HepG2 (cell line): ENCODE measurements at regions not wholly inside any gene's neighbourhood (a gene's known extent, or its start where the extent isn't known, plus 50 kb on each side); places are given as distances from the start of the nearest gene placed in this dataset.

Source experiments
- ARID3A ChIP-seq: IDR thresholded peaks from 2 replicates; pipeline ENCODE4 v1.6.1; 2012; ENCODE audit warnings: low read depth, low read length, improper control_type of control experiment
- EHMT2 ChIP-seq: fragments of 200-600 bp; sonication (generic); IDR thresholded peaks from 2 replicates; pipeline ENCODE4 v1.7.0; 2017; ENCODE audit warnings: antibody characterized with exemption, low read depth, low read length, borderline replicate concordance
- EP300 ChIP-seq, 3 experiments: sonication (generic) in 1 of 3; formaldehyde crosslinking in 1 of 3; IDR thresholded peaks; 2 replicates each; pipeline versions ENCODE4 v1.5.1 to v1.6.1; 2011 to 2020; ENCODE audit warnings: low read depth in 2 of 3, low read length in 2 of 3, borderline replicate concordance in 1 of 3, improper control_type of control experiment in 1 of 3, mild to moderate bottlenecking in 1 of 3, missing genetic modification reagents in 1 of 3, moderate library complexity in 1 of 3
- ETV6 ChIP-seq: sonication (generic); formaldehyde crosslinking; conservative IDR thresholded peaks from 2 replicates; pipeline ENCODE4 v1.4.0; 2020; ENCODE audit warnings: missing genetic modification reagents
- FOXO1 ChIP-seq: sonication (generic); formaldehyde crosslinking; IDR thresholded peaks from 2 replicates; pipeline ENCODE4 v1.4.0; 2020; ENCODE audit warnings: missing genetic modification reagents
- HDAC2 ChIP-seq: sonication (generic); formaldehyde crosslinking; IDR thresholded peaks from 2 replicates; pipeline ENCODE4 v1.4.0; 2020; ENCODE audit warnings: missing genetic modification reagents
- HNRNPLL ChIP-seq: fragments of 200-400 bp; formaldehyde crosslinking; IDR thresholded peaks from 2 replicates; pipeline ENCODE4 v1.6.1; 2017; ENCODE audit warnings: mild to moderate bottlenecking, low read depth, low read length; ENCODE audit not compliant: poor library complexity, severe bottlenecking
- JUND ChIP-seq: sonication (generic); formaldehyde crosslinking; IDR thresholded peaks from 2 replicates; pipeline ENCODE4 v1.8.0; 2022; ENCODE audit warnings: mild to moderate bottlenecking, missing genetic modification reagents
- KAT8 ChIP-seq: IDR thresholded peaks from 2 replicates; pipeline ENCODE4 v1.6.1; 2016; ENCODE audit warnings: missing genetic modification reagents, missing compliant biosample characterization
- SNAI1 ChIP-seq: sonication (generic); formaldehyde crosslinking; IDR thresholded peaks from 2 replicates; pipeline ENCODE4 v1.5.0; 2020; ENCODE audit warnings: mild to moderate bottlenecking, missing genetic modification reagents, borderline replicate concordance
- SOX5 ChIP-seq: IDR thresholded peaks from 2 replicates; pipeline ENCODE4 v1.6.1; 2016; ENCODE audit warnings: borderline replicate concordance
- TBX2 ChIP-seq: sonication (generic); formaldehyde crosslinking; IDR thresholded peaks from 2 replicates; pipeline ENCODE4 v1.5.0; 2020; ENCODE audit warnings: missing genetic modification reagents, mild to moderate bottlenecking, borderline replicate concordance
- WIZ ChIP-seq: sonication (generic); formaldehyde crosslinking; IDR thresholded peaks from 2 replicates; pipeline ENCODE4 v1.5.1; 2020; ENCODE audit warnings: mild to moderate bottlenecking, missing genetic modification reagents
- ZKSCAN8 ChIP-seq: IDR thresholded peaks from 2 replicates; pipeline ENCODE4 v1.6.1; 2016; ENCODE audit warnings: borderline replicate concordance, missing genetic modification reagents, missing compliant biosample characterization
- ZNF205 ChIP-seq: IDR thresholded peaks from 2 replicates; pipeline ENCODE4 v1.6.1; 2018; ENCODE audit warnings: missing biosample characterization, missing genetic modification reagents
- ZNF225 ChIP-seq: sonication (generic); formaldehyde crosslinking; IDR thresholded peaks from 2 replicates; pipeline ENCODE4 v1.4.0; 2020; ENCODE audit warnings: mild to moderate bottlenecking, missing genetic modification reagents
- ZNF30 ChIP-seq: sonication (generic); formaldehyde crosslinking; IDR thresholded peaks from 2 replicates; pipeline ENCODE4 v1.5.0; 2020; ENCODE audit warnings: mild to moderate bottlenecking, missing genetic modification reagents
- ZNF331 ChIP-seq: sonication (generic); formaldehyde crosslinking; IDR thresholded peaks from 2 replicates; pipeline ENCODE4 v1.4.0; 2020; ENCODE audit warnings: missing genetic modification reagents
- ZNF776 ChIP-seq: sonication (generic); formaldehyde crosslinking; IDR thresholded peaks from 2 replicates; pipeline ENCODE4 v1.4.0; 2020; ENCODE audit warnings: mild to moderate bottlenecking, missing genetic modification reagents
- TF ChIP-seq, protein P1 (sequence below), 2 experiments: IDR thresholded peaks; 2 replicates each; pipeline ENCODE4 v1.6.1; 2011 to 2012; ENCODE audit warnings: low read length in 2 of 2, borderline replicate concordance in 1 of 2, low read depth in 1 of 2, mild to moderate bottlenecking in 1 of 2, moderate library complexity in 1 of 2
- TF ChIP-seq, protein P2 (sequence below): IDR thresholded peaks from 2 replicates; pipeline ENCODE4 v1.6.1; 2016
- TF ChIP-seq, protein P3 (sequence below): IDR thresholded peaks from 2 replicates; pipeline ENCODE4 v1.6.1; 2016; ENCODE audit warnings: missing genetic modification reagents, missing compliant biosample characterization

GRCh38 chr6:139597771-139598755 is 223.6 kb upstream of the CITED2 start (continued):
- TF ChIP-seq EHMT2 (peak; percentile 67; the same call in 1 of the 2 replicates), ZNF776 (CRISPR knock-in tag) (no peak), ETV6 (no peak), KAT8 (peak; percentile 68), JUND (0 out of 2 replicates have a peak, but pooled peaks have one; percentile 19), ZKSCAN8 (CRISPR knock-in tag) (0 out of 2 replicates have a peak, but pooled peaks have one; percentile 25), HNRNPLL (no peak), ZNF205 (CRISPR knock-in tag) (0 out of 2 replicates have a peak, but pooled peaks have one; percentile 39), SNAI1 (CRISPR knock-in tag) (no peak), EP300 (IDR thresholded peaks at IDR 0.05; ENCODE audit: low read depth in 2 of 2, low read length in 2 of 2) (peak in 1 of 2 experiments; percentile 69; a peak in 2 of 4 replicates), EP300 (CRISPR knock-in tag; IDR thresholded peaks at IDR 0.05; ENCODE audit: borderline replicate concordance) (no peak), ARID3A (no peak; the same call in 1 of the 2 replicates), ZNF225 (CRISPR knock-in tag) (no peak), ZNF30 (CRISPR knock-in tag) (no peak), SOX5 (CRISPR knock-in tag) (peak; percentile 56; the same call in 1 of the 2 replicates), ZNF331 (CRISPR knock-in tag) (peak; percentile 65), TBX2 (CRISPR knock-in tag) (peak; percentile 45; the same call in 1 of the 2 replicates), FOXO1 (CRISPR knock-in tag) (peak; percentile 48; the same call in 1 of the 2 replicates), WIZ (CRISPR knock-in tag) (0 out of 2 replicates have a peak, but pooled peaks have one; percentile 52), HDAC2 (CRISPR knock-in tag) (peak; percentile 52; the same call in 1 of the 2 replicates)
- TF ChIP-seq, protein P1, sequence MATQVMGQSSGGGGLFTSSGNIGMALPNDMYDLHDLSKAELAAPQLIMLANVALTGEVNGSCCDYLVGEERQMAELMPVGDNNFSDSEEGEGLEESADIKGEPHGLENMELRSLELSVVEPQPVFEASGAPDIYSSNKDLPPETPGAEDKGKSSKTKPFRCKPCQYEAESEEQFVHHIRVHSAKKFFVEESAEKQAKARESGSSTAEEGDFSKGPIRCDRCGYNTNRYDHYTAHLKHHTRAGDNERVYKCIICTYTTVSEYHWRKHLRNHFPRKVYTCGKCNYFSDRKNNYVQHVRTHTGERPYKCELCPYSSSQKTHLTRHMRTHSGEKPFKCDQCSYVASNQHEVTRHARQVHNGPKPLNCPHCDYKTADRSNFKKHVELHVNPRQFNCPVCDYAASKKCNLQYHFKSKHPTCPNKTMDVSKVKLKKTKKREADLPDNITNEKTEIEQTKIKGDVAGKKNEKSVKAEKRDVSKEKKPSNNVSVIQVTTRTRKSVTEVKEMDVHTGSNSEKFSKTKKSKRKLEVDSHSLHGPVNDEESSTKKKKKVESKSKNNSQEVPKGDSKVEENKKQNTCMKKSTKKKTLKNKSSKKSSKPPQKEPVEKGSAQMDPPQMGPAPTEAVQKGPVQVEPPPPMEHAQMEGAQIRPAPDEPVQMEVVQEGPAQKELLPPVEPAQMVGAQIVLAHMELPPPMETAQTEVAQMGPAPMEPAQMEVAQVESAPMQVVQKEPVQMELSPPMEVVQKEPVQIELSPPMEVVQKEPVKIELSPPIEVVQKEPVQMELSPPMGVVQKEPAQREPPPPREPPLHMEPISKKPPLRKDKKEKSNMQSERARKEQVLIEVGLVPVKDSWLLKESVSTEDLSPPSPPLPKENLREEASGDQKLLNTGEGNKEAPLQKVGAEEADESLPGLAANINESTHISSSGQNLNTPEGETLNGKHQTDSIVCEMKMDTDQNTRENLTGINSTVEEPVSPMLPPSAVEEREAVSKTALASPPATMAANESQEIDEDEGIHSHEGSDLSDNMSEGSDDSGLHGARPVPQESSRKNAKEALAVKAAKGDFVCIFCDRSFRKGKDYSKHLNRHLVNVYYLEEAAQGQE (IDR thresholded peaks at IDR 0.05; ENCODE audit: borderline replicate concordance in 1 of 2, low read depth in 1 of 2, low read length in 2 of 2), result 0 out of 4 replicates have a peak, but pooled peaks of 1 of the 2 experiments have one; percentile 25
- TF ChIP-seq, protein P2, sequence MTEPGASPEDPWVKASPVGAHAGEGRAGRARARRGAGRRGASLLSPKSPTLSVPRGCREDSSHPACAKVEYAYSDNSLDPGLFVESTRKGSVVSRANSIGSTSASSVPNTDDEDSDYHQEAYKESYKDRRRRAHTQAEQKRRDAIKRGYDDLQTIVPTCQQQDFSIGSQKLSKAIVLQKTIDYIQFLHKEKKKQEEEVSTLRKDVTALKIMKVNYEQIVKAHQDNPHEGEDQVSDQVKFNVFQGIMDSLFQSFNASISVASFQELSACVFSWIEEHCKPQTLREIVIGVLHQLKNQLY, result no peak
- TF ChIP-seq, protein P3, sequence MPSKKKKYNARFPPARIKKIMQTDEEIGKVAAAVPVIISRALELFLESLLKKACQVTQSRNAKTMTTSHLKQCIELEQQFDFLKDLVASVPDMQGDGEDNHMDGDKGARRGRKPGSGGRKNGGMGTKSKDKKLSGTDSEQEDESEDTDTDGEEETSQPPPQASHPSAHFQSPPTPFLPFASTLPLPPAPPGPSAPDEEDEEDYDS (CRISPR knock-in tag), result 0 out of 2 replicates have a peak, but pooled peaks have one; percentile 28
